ENCODE measurements at regions not wholly inside any gene's neighbourhood (a gene's known extent, or its start where the extent isn't known, plus 50 kb on each side); places are given as distances from the start of the nearest gene placed in this dataset.

GRCh38 chr16:62755938-62756337, 719.7 kb upstream of the CDH8 start:
- Histone ChIP-seq H3K4me1 (no peaks in the 10 kb centered on the region), H3K9me3 (no peaks in the 10 kb centered on the region), H3K27me3 (no peaks in the 10 kb centered on the region), H3K27ac (no peak overlapping the region), H3K4me3 (replicated peaks in 1 of 3) (no peak overlapping the region), H3K36me3 (no peaks in the 10 kb centered on the region)
- no peak for TF ChIP-seq CTCF (IDR thresholded peaks at IDR 0.05)
- TF ChIP-seq POLR2A (IDR thresholded peaks at IDR 0.05) = no peak
- DNase-seq = no peak
- intact Hi-C loops (cut with DNase I) = no loop called here
- WGBS, 2 donors = 81 to 82% methylated on average over 4 of the region's 4 CpGs

- DNase-seq = no peak
- no peaks in the 10 kb centered on the region for H3K4me1 ChIP-seq
- H3K36me3 ChIP-seq = no peaks in the 10 kb centered on the region
- TF ChIP-seq POLR2A (IDR thresholded peaks at IDR 0.05) = no peak
- no peak for TF ChIP-seq CTCF (IDR thresholded peaks at IDR 0.05)
- intact Hi-C loops (cut with DNase I) = no loop called here
- no peaks in the 10 kb centered on the region for H3K9me3 ChIP-seq
- no peak overlapping the region for H3K27ac ChIP-seq
- no peaks in the 10 kb centered on the region for H3K27me3 ChIP-seq
- no peak overlapping the region for H3K4me3 ChIP-seq (replicated peaks in 1 of 3)
- 73 to 81% methylated on average over 3 of the region's 3 CpGs for WGBS, 2 donors
Measured at GRCh38 chr16:62752854-62753253, 716.6 kb upstream of the CDH8 start.

GRCh38 chr16:62751218-62751617, 715.0 kb upstream of the CDH8 start:
- Histone ChIP-seq H3K9me3 (no peaks in the 10 kb centered on the region), H3K36me3 (no peaks in the 10 kb centered on the region), H3K4me1 (no peaks in the 10 kb centered on the region), H3K27me3 (no peaks in the 10 kb centered on the region), H3K4me3 (replicated peaks in 1 of 3) (no peak overlapping the region), H3K27ac (no peak overlapping the region)
- intact Hi-C loops (cut with DNase I) = no loop called here
- no peak for DNase-seq
- WGBS, 2 donors = 78 to 92% methylated on average over 1 of the region's 1 CpG
- TF ChIP-seq CTCF (IDR thresholded peaks at IDR 0.05) = no peak
- TF ChIP-seq POLR2A (IDR thresholded peaks at IDR 0.05) = no peak

GRCh38 chr16:62741692-62742091, 705.5 kb upstream of the CDH8 start:
- intact Hi-C loops (cut with DNase I) = no loop called here
- H3K27me3 ChIP-seq = no peaks in the 10 kb centered on the region
- no peaks in the 10 kb centered on the region for H3K36me3 ChIP-seq
- no peak overlapping the region for H3K27ac ChIP-seq
- H3K4me3 ChIP-seq (replicated peaks in 1 of 3) = no peak overlapping the region
- WGBS, 2 donors = 58 to 86% methylated on average over 3 of the region's 3 CpGs
- TF ChIP-seq POLR2A (IDR thresholded peaks at IDR 0.05) (no peak), CTCF (IDR thresholded peaks at IDR 0.05) (no peak)
- no peaks in the 10 kb centered on the region for H3K9me3 ChIP-seq
- no peak for DNase-seq
- H3K4me1 ChIP-seq = no peaks in the 10 kb centered on the region

GRCh38 chr16:62738666-62739460, 702.6 kb upstream of the CDH8 start:
- Histone ChIP-seq H3K4me1 (no peaks in the 10 kb centered on the region), H3K4me3 (replicated peaks in 1 of 3) (no peak overlapping the region), H3K27ac (no peak overlapping the region), H3K36me3 (no peaks in the 10 kb centered on the region), H3K27me3 (no peaks in the 10 kb centered on the region), H3K9me3 (no peaks in the 10 kb centered on the region)
- 34 to 45% methylated on average over 3 of the region's 3 CpGs for WGBS, 2 donors
- TF ChIP-seq CTCF (IDR thresholded peaks at IDR 0.05) (no peak), POLR2A (IDR thresholded peaks at IDR 0.05) (no peak)
- intact Hi-C loops (cut with DNase I) = no loop called here
- DNase-seq = peak; percentile 71 to 79

Measured in thyroid gland (tissue), 4 donors.